AG09319 (cell line): ENCODE measurements at regions not wholly inside any gene's neighbourhood (a gene's known extent, or its start where the extent isn't known, plus 50 kb on each side); places are given as distances from the start of the nearest gene placed in this dataset.

Experiments
- DNase-seq: peaks from one replicate; pipeline ENCODE4 v3.0.0-alpha.2; 2010; ENCODE audit warnings: low read depth; ENCODE audit errors: extremely low read depth
- TF ChIP-seq, protein P1 (sequence below): IDR thresholded peaks from 2 replicates; pipeline ENCODE4 v1.5.1; 2011; ENCODE audit warnings: low read depth, mild to moderate bottlenecking, inconsistent platforms, low read length, moderate library complexity

DNA sequence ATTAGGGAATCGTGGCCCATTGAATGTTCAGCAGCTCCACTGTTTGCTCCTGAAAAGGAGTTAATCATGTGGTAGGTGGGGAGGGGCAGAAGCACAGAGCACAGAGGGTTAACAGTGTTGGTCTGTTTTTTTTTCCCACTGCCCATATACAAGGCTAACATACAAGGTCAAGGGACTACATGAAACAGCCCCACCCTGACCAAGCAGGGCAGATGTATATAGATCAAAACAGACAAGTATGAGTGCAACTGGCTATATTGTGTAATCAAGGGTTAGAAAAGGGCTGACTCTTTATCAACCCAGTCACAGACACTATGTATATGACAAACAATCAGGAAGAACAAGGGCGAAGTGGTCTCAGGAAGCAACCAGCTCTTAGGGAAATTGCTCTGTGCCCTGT, 186.6 kb upstream of the CDH11 start:
- TF ChIP-seq, protein P1, sequence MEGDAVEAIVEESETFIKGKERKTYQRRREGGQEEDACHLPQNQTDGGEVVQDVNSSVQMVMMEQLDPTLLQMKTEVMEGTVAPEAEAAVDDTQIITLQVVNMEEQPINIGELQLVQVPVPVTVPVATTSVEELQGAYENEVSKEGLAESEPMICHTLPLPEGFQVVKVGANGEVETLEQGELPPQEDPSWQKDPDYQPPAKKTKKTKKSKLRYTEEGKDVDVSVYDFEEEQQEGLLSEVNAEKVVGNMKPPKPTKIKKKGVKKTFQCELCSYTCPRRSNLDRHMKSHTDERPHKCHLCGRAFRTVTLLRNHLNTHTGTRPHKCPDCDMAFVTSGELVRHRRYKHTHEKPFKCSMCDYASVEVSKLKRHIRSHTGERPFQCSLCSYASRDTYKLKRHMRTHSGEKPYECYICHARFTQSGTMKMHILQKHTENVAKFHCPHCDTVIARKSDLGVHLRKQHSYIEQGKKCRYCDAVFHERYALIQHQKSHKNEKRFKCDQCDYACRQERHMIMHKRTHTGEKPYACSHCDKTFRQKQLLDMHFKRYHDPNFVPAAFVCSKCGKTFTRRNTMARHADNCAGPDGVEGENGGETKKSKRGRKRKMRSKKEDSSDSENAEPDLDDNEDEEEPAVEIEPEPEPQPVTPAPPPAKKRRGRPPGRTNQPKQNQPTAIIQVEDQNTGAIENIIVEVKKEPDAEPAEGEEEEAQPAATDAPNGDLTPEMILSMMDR: no peak
- no peak for DNase-seq

DNA sequence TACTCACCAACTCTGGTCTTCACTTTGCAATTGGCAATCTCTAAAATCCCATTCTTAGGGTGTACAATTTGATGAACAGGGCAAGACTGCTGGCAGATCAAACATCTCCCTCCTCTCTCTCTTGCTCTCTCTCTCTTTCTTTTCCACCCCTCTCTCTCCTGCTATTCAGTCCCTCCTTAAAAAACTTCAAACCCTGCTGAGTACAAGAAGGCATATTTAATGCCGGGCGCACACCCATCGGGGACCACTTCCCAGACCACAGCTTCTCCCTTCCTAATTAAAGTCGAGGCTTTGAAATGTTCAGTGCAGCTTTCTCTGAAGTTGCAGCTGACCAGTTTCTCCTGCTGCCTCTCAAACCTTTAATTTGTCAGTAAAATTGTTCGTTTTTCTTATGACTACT, 185.4 kb upstream of the CDH11 start:
- DNase-seq: no peak
- TF ChIP-seq, protein P1: no peak

GRCh38 chr16:65306722-65307121, 184.9 kb upstream of the CDH11 start:
- TF ChIP-seq, protein P1: no peak
- no peak for DNase-seq

- TF ChIP-seq, protein P1: no peak
- DNase-seq: no peak
Observed at GRCh38 chr16:65306300-65306699, 184.4 kb upstream of the CDH11 start.

DNA sequence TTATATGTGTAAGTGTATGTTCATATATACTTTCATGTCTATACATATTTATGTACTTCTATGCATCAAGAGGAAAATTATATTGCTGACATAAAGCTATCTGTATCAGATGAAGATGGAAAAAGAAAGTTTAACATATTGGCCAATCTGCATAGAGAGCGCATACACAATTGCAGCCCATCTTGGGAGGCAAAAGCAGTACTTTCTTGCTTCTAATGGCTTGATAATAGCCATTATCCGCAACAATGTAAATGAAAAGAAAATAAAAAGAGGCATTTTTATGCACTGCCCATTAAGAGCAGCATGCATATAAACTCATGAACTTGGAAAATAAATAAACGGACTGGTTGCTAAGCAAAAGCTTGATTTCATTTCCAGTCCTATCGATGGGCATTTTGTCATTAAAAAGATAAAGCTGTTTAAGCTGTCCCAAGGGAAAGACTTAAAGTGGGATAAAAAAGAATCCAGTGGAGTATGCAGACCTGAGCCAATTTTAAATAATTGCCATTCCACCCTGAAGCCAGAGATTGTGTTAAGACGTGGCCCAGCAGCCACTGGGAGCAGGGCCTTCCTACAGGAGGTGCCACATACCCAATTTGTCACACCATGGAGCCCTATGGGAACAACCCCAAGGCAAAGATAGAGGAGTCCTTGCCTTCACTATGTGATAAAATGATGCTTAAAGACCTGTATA, 183.6 kb upstream of the CDH11 start:
- TF ChIP-seq, protein P1: no peak
- DNase-seq: no peak

DNA sequence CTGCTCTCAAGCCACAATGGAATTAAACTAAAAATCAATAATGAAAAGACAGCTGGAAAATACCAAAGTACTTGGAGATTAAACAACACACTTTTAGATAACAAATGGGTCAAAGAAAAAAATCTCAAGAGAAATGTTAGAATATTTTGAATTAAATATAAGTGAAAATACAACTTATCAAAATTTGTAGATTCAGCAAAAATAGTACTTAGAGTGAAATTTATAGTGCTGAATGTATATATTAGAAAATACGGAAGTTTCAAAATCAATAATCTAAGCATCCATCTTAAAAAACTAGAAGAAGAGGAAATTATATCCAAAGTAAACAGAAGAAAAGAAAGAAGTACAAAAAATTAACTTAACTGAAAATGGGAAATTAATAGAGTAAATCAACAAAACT, 179.2 kb upstream of the CDH11 start:
- TF ChIP-seq, protein P1: no peak
- no peak for DNase-seq

- TF ChIP-seq, protein P1: no peak
- no peak for DNase-seq
Observed at GRCh38 chr16:65297453-65297852, 175.6 kb upstream of the CDH11 start.
